Middle frontal gyrus (tissue), 1 donor: ENCODE measurements at regions not wholly inside any gene's neighbourhood (a gene's known extent, or its start where the extent isn't known, plus 50 kb on each side); places are given as distances from the start of the nearest gene placed in this dataset.
"Not testable (repeated sequence)": the region's sequence is repeated elsewhere in the genome, so short reads cannot be mapped to it uniquely, and the experiment has no call there.

Experiments used
- DNase-seq: peaks from one replicate; pipeline ENCODE4 v3.0.0-alpha.2; 2015; ENCODE audit warnings: low spot score; ENCODE audit errors: extremely low spot score

DNA sequence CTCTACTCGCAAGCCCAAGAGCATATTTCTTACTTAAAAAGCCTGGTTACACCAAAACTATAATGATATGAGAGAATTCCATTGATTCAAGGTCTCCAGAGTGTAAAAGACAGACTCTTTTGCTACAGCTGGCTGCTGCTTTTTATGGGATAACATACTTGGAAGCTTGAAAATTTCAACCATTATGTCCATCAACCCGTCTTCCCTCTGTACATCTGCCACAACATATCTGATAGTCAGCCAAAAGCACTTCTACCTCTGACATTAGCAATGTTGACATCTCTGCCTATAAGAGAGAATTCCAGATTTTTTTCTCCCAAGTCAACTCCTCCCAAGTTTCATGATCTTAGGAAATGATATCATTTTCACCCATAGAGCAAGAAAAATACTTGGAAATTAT lies 54.4 kb upstream of the IQCM start:
- DNase-seq, result no peak

DNA sequence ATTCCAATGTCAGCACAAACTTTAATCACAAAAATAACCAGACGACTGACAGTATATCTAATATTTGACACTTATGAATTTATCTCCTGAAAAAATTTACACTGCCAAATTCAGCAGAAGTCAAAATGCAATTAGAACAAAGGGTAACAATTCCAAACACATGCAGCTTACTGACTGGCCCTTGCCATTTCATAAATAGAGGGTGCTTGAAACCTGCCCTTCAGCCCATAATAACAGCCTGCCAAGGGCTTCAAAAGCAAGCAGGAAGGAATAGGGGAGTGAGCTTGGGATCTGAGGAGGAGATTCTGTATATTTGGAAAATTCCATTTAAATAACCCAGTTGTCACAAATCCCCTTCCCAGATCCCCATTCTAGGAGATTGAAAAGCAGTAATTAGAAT lies 66.1 kb upstream of the IQCM start:
- DNase-seq, result no peak

DNA sequence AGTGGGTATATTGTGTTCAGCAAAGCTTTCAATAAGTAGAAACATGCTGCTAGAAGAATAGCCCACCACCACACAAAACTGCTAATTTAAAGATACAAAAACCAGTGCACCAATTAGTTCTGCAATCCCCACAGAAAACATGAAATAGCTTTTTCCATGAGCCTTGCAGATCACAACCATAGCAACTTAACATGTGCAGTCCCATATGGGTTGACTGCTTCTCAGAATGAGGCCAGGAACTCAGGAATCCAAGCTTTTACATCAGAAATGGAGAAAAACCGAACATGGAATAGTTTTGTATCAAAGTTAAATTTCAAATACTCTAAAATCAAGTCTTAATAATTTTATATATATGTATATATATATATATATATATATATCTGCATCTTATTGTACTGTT lies 66.6 kb upstream of the IQCM start:
- DNase-seq, result no peak

DNA sequence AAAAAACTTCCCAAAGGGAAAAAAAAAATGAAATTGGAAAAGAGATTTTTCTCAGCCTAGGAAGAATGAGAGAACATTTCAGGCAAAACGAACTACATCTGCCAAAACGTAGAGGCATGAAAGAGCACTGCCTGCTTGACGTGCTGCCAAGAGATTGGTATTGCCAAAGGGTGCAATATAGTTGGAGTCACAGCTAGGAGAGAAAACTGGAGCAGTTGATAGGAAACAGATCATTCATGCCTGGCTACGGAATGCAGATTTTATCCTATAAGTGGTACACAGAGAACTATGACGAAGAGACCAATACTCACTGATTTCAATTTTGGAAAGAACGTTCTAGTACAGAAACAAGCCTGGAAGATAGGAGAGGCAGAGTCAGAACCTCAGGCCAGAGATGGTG lies 68.4 kb upstream of the IQCM start:
- peak; percentile 11 for DNase-seq

DNA sequence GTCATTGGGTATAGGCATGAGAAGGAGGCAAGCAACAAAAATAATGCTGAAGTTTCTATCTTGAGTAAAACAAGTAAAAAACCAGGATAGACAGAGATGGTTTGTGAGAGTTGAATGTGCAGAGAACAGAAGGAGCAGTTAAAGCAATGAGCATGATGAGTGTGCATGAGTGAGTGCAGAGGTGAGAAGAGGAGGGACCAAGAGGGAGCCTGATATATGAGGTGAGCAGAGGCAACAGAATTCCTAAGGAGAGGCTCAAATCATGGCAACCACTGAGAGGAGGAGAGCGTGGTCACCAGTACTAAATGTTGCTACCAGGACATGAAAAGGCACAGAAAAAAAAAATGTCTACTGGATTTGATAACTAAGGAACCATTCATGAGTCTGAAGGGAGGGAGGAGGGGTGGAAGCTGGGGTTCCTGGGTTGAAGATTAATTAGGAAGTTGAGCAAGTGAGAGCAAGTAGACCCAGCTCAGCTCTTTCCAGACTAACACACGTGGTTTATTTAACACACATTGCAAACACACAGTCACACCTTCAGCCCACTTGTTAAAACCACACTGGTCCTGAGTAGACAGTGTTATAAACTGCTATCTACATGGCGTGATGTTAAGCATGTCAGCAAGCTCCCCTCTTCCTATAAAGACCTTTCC lies 69.0 kb upstream of the IQCM start:
- no peak for DNase-seq

DNA sequence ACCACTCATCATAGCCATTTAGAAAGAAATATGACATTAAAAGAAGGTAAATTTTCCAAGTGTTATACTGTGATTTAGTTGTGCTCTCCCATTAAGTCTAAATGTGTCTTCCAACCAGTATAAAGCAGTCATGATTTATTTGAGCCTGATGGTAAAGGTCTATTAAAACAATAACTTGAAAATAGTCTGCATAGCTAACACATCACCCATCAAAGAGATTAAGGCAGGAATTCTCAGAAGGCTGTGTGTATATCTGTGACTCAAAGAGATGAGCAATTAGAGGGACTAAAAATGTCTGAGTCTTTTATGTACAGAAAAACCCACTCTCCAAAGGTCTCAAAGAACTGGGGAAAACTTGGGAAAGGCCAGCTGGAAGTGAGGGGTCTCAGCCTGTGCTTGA lies 70.3 kb upstream of the IQCM start:
- no peak for DNase-seq

DNA sequence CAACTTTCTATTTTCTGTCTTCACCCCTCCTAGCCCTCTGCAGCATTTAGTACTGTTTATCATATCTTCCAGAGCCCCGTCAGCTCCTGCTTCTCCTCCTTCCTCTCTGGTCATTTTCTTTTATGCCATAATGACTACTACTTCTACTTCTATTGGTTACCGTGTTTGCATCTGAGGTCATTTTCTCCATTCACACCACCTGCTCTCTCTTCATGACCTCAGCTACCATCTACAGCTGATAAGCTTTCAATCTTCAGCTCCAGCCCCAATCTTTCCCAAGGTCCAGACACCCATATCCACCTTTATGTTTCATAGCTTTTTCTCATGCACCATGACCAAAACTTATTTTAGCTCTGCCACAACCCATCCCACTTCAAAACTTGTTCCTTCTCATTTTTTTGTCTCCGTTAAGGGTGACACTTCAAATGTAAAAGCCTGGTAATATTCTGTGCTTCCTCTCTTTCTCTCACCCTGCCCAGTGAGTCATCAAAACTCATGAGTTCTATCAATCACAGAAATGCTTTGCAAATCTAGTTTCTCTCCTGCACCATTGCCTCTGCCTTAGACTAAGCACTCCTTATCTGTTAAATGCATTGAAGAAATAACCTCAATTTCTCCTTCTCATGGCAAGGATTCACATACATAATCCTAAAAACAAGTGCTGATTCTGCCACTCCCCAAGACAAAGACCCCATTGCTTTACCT lies 71.3 kb upstream of the IQCM start:
- DNase-seq, result no peak

DNA sequence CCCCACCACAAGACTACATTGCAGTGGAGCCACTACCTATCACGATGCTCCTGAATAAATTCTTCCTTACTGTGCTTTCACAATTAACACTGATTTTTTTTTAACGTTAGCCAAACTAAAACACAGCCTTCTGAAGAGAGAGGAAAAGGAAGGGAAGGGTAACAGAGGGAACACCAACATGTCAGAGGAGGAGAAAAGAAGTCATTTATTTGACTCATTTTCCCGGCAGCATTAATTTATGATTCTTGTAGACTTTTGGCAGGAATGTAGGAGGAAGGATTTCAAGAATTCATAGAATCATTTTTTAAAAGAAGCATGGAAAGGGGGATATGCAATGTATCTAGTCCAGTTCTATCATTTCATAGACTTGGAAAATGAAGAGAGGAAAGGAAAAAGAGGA lies 74.3 kb upstream of the IQCM start:
- DNase-seq, result no peak

DNA sequence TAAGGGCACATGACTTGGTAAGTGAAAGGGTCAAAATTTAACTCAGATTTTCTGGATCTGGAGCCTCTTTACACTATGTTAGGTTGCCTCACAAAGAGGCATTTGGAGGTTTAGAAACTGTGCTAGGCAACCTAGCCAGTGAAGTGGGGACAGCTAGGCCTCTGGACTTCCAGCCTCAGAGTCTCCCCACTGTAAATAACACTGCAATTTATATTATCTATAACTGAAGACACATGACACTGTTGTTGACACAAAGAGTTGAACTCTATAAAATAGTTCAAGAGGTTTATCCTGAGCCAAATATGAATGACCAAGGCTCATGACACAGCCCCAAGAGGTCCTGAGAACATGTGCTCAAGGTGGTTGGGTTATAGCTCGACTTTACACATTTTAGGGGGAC lies 74.9 kb upstream of the IQCM start:
- DNase-seq, result no peak

DNA sequence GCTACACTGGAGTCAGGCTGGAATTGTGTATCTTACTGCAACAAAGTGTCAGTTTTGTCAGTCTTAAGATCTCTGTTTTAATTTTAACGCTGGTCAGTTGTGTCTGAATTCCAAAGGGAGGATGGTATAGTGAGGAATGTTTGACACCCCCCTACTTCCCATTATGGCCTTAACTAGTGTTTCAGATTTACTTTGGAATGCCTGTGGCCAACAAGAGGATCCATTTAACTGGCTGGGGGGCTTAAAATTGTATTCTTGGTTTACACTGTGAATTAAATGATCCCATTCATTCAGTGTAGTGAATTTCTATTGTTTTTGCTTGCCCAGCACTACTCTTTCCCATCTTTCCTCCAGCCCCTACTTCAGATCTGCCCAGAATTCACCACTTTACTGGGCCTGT lies 75.8 kb upstream of the IQCM start:
- no peak for DNase-seq

DNA sequence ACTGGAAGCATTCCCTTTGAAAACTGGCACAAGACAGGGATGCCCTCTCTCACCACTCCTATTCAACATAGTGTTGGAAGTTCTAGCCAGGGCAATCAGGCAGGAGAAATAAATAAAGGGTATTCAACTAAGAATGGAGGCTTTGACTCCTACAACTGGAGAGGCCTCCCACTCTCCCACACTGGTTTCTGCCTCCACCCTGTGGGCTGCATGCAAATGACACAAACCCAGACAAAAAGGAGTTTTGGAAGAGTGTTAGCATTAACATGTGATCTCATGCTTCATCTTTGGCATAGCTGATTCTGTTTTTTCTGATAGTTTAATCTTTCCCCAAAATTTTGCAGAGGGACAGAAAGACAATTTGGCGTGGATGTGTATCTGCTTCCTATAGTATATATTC lies 80.8 kb upstream of the IQCM start:
- DNase-seq, result no peak

DNA sequence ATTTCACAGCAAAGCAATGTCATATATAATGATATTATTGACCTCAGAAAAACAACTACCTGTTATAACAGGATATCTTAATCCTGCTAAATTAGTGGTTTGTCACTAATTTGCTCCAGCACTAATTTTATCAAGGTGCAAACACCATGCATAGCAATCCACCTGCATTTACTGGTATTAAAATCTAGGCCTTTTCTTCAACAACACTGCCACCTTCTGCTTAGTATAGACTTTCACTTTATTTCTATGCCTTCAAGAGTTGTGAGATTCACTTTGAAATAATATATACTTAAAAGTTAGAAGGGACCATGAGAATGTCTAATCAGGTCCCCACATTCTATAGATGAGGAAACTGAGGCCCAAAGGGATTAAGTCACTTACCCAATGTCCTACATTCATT lies 82.1 kb upstream of the IQCM start:
- no peak for DNase-seq

DNA sequence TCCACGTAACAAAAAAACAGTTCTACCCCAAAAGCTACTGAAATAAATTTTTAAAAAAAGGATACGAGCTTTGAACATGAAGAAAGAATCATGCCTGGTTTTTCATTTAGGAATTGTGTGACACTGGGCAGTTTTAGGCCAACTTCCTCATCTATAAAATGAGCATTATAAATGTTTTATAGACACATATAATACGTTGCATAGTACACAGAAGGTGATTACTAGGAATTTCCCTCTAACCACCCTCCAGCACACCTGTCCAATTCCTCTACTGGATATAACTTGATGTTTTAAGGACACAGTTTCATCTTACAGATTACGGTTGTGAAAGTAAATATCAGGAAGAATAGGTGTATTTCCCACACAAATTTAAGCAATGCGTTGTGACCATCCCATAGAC lies 85.5 kb upstream of the IQCM start:
- no peak for DNase-seq

DNA sequence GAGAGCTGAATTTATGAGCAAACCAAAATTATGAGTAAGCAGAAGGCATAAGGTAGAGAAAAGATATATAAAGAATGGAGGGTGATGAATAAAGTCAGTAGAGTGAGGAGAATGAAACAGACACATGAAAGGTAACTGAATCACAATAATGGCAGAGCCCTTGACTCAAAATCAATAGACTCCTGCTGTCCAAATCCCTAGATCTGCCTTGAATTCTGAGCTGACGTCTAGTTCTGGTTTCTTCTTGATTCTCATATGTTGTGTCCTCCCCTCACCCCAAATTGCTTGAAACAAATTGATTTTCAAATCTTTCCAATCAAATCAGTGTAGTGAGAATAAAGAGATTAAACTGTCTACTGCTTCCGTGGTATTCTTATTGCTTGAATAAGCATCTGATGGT lies 86.6 kb upstream of the IQCM start:
- no peak for DNase-seq

DNA sequence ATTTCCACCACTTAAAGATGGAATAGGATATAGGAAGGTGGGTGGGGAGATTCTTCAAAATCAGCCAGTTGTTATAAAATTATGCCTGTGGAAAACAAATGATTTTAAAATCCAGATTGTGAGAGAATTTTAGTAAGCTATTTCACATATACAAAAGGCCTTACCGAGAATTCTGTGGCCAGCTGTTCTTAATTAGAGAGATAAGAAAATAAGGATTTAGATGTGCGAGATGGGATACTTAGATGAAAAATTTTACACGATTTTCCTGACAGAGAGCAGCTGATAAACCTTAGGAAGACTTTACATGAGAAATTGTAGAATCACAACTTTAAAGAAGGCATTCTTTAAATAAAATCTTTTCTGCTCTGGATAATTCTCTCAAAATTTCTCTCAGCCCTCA lies 94.5 kb upstream of the IQCM start:
- DNase-seq, result no peak

DNA sequence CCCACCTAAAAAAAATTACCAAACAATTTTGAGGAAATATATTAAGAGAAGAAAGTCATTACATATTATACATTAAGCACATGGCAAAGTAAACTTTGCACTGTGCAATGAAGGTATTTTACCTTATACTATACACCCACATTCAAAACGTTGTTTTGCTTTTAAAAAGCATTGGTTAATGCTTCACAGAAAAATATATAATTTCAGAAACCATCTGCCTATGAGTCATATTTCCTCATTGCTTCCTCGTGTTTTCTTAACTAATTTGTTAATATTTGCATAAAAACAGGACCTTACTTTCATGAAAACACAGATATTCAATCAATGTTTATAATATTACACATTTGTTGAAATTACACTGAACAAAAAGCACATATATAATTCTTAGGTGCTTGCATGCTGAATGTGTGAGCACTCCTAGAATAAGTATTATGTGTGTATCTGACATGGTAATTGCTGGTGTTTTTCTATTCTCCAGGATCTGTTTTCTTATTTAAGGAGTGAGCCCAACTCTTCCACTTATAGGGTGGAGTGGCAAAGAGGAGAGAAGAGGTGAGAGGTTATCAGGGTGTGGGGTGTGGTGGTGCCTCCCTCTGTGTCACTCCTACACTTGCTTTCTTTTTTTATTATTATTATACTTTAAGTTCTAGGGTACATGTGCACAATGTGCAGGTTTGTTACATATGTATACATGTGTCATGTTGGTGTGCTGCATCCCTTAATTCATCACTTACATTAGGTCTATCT lies 95.1 kb upstream of the IQCM start:
- DNase-seq, result no peak

DNA sequence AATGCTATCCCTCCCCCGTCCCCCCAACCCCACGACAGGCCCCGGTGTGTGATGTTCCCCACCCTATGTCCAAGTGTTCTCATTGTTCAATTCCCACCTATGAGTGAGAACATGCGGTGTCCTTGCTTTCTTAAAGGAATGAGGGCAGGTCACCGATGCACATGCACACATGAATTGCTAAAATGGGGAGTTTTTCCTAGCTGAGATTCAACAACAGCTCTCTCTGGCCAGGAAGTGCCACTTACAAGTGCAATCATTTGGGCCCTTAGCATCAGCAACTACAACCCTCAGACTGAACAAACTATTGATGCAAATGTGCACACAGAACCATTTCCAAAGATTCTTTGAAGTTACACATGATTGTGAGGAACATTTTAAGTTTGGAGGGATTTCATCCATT lies 95.7 kb upstream of the IQCM start:
- no peak for DNase-seq

DNA sequence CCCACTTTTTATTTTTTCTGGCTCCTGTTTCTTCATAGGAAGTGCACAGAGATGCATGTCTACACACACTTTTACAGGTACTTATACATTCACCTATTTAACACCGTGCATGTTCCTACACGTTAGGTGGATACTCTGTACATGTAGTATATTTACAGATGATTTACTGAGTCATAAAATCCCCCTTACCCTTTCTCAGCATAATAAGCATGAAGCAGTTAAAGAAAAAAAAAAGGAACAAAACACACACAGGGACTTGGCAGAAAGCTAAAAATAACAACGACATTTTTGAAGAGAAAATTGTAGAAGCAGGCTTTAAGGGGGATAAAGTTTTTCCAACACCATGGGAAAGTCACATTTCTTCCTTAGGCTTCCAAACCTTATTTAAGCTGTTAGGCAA lies 96.4 kb upstream of the IQCM start:
- no peak for DNase-seq

DNA sequence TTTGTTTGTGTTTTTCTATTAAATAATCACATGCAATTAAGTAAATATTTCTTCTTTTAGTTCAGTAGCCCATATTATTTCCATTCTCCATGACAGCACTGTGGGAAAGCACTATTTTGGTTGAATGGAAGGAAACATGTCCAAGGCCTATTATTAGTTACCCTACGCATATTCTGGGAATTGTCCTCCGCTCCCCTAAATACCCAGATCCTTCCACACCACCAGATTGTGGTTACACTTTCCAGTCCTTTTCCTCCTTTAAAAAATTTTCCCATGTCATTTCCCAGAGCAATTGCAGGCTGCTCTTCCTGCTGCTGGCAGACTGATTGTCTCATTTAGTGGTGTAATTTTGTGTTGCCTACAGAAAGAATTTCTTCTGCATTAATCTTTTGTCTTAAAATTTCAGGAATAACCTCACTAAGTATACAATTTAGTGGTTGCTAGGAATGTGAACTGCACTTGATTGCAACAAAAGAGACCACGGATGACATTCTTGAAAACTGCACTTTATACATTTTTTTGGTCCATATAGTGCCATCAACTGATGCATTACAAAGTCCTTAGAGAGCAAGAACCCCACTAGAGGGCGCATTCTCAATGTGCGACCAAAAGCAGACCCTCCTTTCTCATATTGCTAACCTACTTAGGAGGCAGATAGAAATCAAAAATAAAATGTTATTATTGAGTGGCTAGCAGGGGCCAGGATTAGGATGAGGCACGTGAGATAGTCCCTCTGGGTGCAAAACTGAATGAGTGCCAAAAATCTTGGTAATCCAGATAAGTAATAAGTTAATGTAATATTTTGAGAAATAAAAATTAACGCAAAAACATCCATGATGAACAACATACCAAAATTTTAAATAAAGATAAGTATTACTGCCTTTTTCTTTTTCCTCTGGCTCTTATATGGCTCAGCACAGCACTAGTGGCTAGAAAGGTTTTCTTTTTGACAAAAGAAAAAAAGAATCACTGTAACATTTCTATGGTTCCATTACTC lies 98.8 kb upstream of the IQCM start:
- no peak for DNase-seq

DNA sequence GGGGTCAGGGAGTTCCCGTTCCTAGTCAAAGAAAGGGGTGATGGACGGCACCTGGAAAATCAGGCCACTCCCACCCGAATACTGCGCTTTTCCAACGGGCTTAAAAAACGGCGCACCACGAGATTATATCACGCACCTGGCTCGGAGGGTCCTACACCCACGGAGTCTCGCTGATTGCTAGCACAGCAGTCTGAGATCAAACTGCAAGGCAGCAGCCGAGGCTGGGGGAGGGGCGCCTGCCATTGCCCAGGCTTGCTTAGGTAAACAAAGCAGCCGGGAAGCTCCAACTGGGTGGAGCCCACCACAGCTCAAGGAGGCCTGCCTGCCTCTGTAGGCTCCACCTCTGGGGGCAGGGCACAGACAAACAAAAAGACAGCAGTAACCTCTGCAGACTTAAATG lies 100.1 kb upstream of the IQCM start:
- not testable (repeated sequence) for DNase-seq

DNA sequence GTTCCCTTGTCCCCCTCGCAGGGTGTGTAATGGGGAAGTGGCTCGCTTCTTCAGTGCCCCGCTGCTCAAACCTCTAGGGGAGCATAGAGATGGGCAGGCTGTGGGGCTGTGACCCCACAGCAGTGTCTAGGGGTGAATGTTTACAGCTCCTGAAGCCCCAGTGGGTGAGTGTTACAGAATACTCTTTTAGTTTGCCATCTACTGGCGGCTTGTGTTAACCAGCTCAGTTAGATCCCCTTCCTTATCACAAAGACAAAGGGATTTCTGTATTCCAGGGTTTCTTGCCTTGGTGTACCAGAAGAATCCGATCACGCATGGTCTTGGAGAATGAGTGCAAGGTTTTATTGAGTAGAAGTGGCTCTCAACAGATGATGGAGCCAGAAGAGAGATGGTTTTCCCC lies 108.1 kb upstream of the IQCM start:
- DNase-seq, result no peak

DNA sequence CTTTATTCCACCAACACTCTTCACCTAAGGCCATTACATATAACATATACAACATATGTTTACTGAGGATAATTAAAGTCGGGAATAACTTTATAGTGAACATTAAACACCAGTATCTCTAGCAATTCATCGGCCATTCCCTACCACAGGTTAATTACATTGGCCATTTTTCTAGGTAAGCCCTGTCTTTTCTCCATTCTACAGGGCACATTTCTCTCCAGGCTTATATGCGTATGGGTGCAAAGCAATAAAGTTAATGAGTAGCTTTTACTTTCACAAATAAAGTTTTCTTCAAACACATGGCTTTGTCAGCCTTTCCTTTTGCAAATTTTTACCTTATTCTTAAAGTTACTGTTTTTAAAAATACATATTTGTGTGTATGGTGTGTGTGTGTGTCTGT lies 111.9 kb upstream of the IQCM start:
- DNase-seq, result no peak
